ENCODE measurements at regions not wholly inside any gene's neighbourhood (a gene's known extent, or its start where the extent isn't known, plus 50 kb on each side); places are given as distances from the start of the nearest gene placed in this dataset.

GRCh38 chr1:59075021-59075420, 221.9 kb upstream of the FGGY start:
- intact Hi-C loops (cut with DNase I) = loop anchor here (5.0 kb wide), 1 partner anchor 288 kb away; no protein-coding TSS in a partner anchor
- Histone ChIP-seq H3K36me3 (no peaks in the 10 kb centered on the region), H3K27me3 (no peaks in the 10 kb centered on the region), H3K4me3 (no peak overlapping the region), H3K9me3 (no peaks in the 10 kb centered on the region), H3K27ac (no peak overlapping the region), H3K4me1 (peaks cover 0 to 5% (median 0%) of the 10 kb centered on the region in 4 donors)
- DNase-seq = no peak
- 91 to 92% methylated on average over 6 of the region's 6 CpGs for WGBS, 2 donors
- TF ChIP-seq POLR2AphosphoS5 (IDR thresholded peaks at IDR 0.05) = no peak
- no peak for TF ChIP-seq POLR2A (IDR thresholded peaks at IDR 0.05)
- no peak for TF ChIP-seq EP300 (IDR thresholded peaks at IDR 0.05)
- TF ChIP-seq CTCF (IDR thresholded peaks at IDR 0.05) = no peak

- no peaks in the 10 kb centered on the region for H3K27me3 ChIP-seq
- no peak for DNase-seq
- TF ChIP-seq EP300 (IDR thresholded peaks at IDR 0.05) (no peak), POLR2A (IDR thresholded peaks at IDR 0.05) (no peak), CTCF (IDR thresholded peaks at IDR 0.05) (peak; percentile 0 to 40 (median 33))
- H3K9me3 ChIP-seq = no peaks in the 10 kb centered on the region
- peaks cover 0 to 5% (median 0%) of the 10 kb centered on the region in 4 donors for H3K4me1 ChIP-seq
- H3K27ac ChIP-seq = no peak overlapping the region
- intact Hi-C loops (cut with DNase I) = loop anchor here (5.0 kb wide), 1 partner anchor 289 kb away; no protein-coding TSS in a partner anchor
- WGBS, 2 donors = 89 to 90% methylated on average over 1 of the region's 1 CpG
- no peak overlapping the region for H3K4me3 ChIP-seq
- H3K36me3 ChIP-seq = no peaks in the 10 kb centered on the region
Measured at GRCh38 chr1:59076612-59077011, 220.3 kb upstream of the FGGY start.

GRCh38 chr1:59077466-59078069, 219.3 kb upstream of the FGGY start:
- no peak for TF ChIP-seq CTCF (IDR thresholded peaks at IDR 0.05)
- 85 to 89% methylated on average over 6 of the region's 6 CpGs for WGBS, 2 donors

GRCh38 chr1:59078070-59078800, 218.7 kb upstream of the FGGY start:
- H3K27ac ChIP-seq = no peak overlapping the region
- H3K9me3 ChIP-seq = no peaks in the 10 kb centered on the region
- peaks cover 0 to 5% (median 0%) of the 10 kb centered on the region in 4 donors for H3K4me1 ChIP-seq
- no peaks in the 10 kb centered on the region for H3K27me3 ChIP-seq
- DNase-seq = no peak
- no peak for TF ChIP-seq CTCF (IDR thresholded peaks at IDR 0.05)
- no peak for TF ChIP-seq EP300 (IDR thresholded peaks at IDR 0.05)
- no peak for TF ChIP-seq POLR2A (IDR thresholded peaks at IDR 0.05)
- TF ChIP-seq POLR2AphosphoS5 (IDR thresholded peaks at IDR 0.05) = no peak
- WGBS, 2 donors = 40 to 75% methylated on average over 4 of the region's 4 CpGs
- H3K36me3 ChIP-seq = no peaks in the 10 kb centered on the region
- no peak overlapping the region for H3K4me3 ChIP-seq
- intact Hi-C loops (cut with DNase I) = loop anchor here (5.0 kb wide), 1 partner anchor 291 kb away; no protein-coding TSS in a partner anchor

More at GRCh38 chr1:59077466-59078069, 219.3 kb upstream of the FGGY start:
- no peak overlapping the region for H3K27ac ChIP-seq
- intact Hi-C loops (cut with DNase I) = loop anchor here (5.0 kb wide), 1 partner anchor 290 kb away; no protein-coding TSS in a partner anchor
- DNase-seq = no peak
- no peaks in the 10 kb centered on the region for H3K9me3 ChIP-seq
- H3K36me3 ChIP-seq = no peaks in the 10 kb centered on the region
- H3K27me3 ChIP-seq = no peaks in the 10 kb centered on the region
- H3K4me1 ChIP-seq = peaks cover 0 to 5% (median 0%) of the 10 kb centered on the region in 4 donors
- no peak overlapping the region for H3K4me3 ChIP-seq

Measured in sigmoid colon (tissue), 6 donors.